Astrocyte of the hippocampus (primary cell): ENCODE measurements at regions not wholly inside any gene's neighbourhood (a gene's known extent, or its start where the extent isn't known, plus 50 kb on each side); places are given as distances from the start of the nearest gene placed in this dataset.

Experiments
- DNase-seq: peaks from one replicate; pipeline ENCODE4 v3.0.0; 2011; ENCODE audit warnings: low read depth, low spot score

GRCh38 chr9:29659736-29660135 lies 2086.5 kb upstream of the C9orf72 start:
- no peak for DNase-seq

- no peak for DNase-seq
Observed at GRCh38 chr9:29668732-29669131, 2095.5 kb upstream of the C9orf72 start.

- no peak for DNase-seq
Observed at GRCh38 chr9:29669613-29670012, 2096.3 kb upstream of the C9orf72 start.

GRCh38 chr9:29685531-29685930 lies 2112.2 kb upstream of the C9orf72 start:
- DNase-seq = no peak

- no peak for DNase-seq
Observed at GRCh38 chr9:29691145-29691544, 2117.9 kb upstream of the C9orf72 start.

GRCh38 chr9:29691758-29692407 lies 2118.6 kb upstream of the C9orf72 start:
- peak; percentile 7 for DNase-seq

- peak; percentile 1 for DNase-seq
Observed at GRCh38 chr9:29697011-29697410, 2123.7 kb upstream of the C9orf72 start.

- DNase-seq = no peak
Observed at GRCh38 chr9:29701559-29701958, 2128.3 kb upstream of the C9orf72 start.

GRCh38 chr9:29701971-29702370 lies 2128.7 kb upstream of the C9orf72 start:
- no peak for DNase-seq

GRCh38 chr9:29714860-29715259 lies 2141.6 kb upstream of the C9orf72 start:
- DNase-seq = no peak

- no peak for DNase-seq
Observed at GRCh38 chr9:29717631-29718030, 2144.3 kb upstream of the C9orf72 start.

- DNase-seq = no peak
Observed at GRCh38 chr9:29730163-29730562, 2156.9 kb upstream of the C9orf72 start.

- no peak for DNase-seq
Observed at GRCh38 chr9:29740518-29740917, 2167.2 kb upstream of the C9orf72 start.

GRCh38 chr9:29741169-29741568 lies 2167.9 kb upstream of the C9orf72 start:
- no peak for DNase-seq

GRCh38 chr9:29750062-29750461 lies 2176.8 kb upstream of the C9orf72 start:
- peak; percentile 25 for DNase-seq

- no peak for DNase-seq
Observed at GRCh38 chr9:29751226-29751625, 2177.9 kb upstream of the C9orf72 start.

- DNase-seq = no peak
Observed at GRCh38 chr9:29753638-29754037, 2180.4 kb upstream of the C9orf72 start.

- DNase-seq = no peak
Observed at GRCh38 chr9:29769019-29769418, 2195.7 kb upstream of the C9orf72 start.

GRCh38 chr9:29773676-29774075 lies 2200.4 kb upstream of the C9orf72 start:
- DNase-seq = no peak

GRCh38 chr9:29775491-29775890 lies 2202.2 kb upstream of the C9orf72 start:
- no peak for DNase-seq

- DNase-seq = no peak
Observed at GRCh38 chr9:29778281-29778849, 2205.1 kb upstream of the C9orf72 start.

GRCh38 chr9:29793970-29794369 lies 2220.7 kb upstream of the C9orf72 start:
- DNase-seq = no peak

GRCh38 chr9:29796291-29796952 lies 2223.1 kb upstream of the C9orf72 start:
- no peak for DNase-seq
